ENCODE measurements at regions not wholly inside any gene's neighbourhood (a gene's known extent, or its start where the extent isn't known, plus 50 kb on each side); places are given as distances from the start of the nearest gene placed in this dataset.

DNA sequence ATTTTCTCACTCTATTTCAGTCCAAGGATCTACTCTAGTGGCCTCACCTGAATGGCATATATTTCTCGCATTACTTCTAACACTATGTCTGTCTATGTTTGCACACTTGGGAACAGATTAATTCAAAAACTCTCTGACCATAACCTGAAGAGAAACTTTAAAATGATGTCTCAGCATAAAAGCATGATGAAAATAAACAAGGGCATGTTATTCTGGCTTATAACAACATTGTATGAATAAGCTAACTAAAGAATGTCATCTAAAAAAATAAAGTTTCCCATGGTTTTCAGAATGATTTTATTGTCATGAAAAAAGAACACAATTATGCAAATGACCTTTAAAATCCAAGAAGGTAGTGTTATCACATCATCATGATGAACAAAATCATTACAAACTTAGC lies 85.5 kb upstream of the ROBO2 start:
- TF ChIP-seq YY1 (IDR thresholded peaks at IDR 0.05; ENCODE audit: low read depth) = no peak
- TF ChIP-seq, protein P1, sequence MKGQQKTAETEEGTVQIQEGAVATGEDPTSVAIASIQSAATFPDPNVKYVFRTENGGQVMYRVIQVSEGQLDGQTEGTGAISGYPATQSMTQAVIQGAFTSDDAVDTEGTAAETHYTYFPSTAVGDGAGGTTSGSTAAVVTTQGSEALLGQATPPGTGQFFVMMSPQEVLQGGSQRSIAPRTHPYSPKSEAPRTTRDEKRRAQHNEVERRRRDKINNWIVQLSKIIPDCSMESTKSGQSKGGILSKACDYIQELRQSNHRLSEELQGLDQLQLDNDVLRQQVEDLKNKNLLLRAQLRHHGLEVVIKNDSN (IDR thresholded peaks at IDR 0.05) = no peak
